GM13977 (cell line): ENCODE measurements at regions not wholly inside any gene's neighbourhood (a gene's known extent, or its start where the extent isn't known, plus 50 kb on each side); places are given as distances from the start of the nearest gene placed in this dataset.

Experiments used
- DNase-seq: peaks from one replicate; pipeline ENCODE4 v3.0.0; 2012; ENCODE audit warnings: low spot score
- in situ Hi-C: fragments of 300-500 bp; cut with MboI; formaldehyde crosslinking; loops from one replicate; pipeline ENCODE4 v1.12.0; 2022; ENCODE audit warnings: low sequenced_read_pairs, low pct_unique_long_range_greater_than_20kb, mixed read lengths, inconsistent platforms; ENCODE audit not compliant: unreplicated experiment
- TF ChIP-seq, protein P1 (sequence below): IDR thresholded peaks from 2 replicates; pipeline ENCODE4 v1.5.1; 2012; ENCODE audit warnings: mild to moderate bottlenecking, control low read depth; ENCODE audit not compliant: insufficient read depth; ENCODE audit errors: extremely low read depth, missing control alignments

GRCh38 chr4:151950993-151951670 lies 190.3 kb upstream of the GATB start:
- in situ Hi-C loops: no loop called here
- TF ChIP-seq, protein P1, sequence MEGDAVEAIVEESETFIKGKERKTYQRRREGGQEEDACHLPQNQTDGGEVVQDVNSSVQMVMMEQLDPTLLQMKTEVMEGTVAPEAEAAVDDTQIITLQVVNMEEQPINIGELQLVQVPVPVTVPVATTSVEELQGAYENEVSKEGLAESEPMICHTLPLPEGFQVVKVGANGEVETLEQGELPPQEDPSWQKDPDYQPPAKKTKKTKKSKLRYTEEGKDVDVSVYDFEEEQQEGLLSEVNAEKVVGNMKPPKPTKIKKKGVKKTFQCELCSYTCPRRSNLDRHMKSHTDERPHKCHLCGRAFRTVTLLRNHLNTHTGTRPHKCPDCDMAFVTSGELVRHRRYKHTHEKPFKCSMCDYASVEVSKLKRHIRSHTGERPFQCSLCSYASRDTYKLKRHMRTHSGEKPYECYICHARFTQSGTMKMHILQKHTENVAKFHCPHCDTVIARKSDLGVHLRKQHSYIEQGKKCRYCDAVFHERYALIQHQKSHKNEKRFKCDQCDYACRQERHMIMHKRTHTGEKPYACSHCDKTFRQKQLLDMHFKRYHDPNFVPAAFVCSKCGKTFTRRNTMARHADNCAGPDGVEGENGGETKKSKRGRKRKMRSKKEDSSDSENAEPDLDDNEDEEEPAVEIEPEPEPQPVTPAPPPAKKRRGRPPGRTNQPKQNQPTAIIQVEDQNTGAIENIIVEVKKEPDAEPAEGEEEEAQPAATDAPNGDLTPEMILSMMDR: no peak

GRCh38 chr4:151948351-151949016 lies 187.7 kb upstream of the GATB start:
- in situ Hi-C loops: no loop called here
- TF ChIP-seq, protein P1: no peak
- no peak for DNase-seq

More at GRCh38 chr4:151950993-151951670, 190.3 kb upstream of the GATB start:
- DNase-seq: no peak

DNA sequence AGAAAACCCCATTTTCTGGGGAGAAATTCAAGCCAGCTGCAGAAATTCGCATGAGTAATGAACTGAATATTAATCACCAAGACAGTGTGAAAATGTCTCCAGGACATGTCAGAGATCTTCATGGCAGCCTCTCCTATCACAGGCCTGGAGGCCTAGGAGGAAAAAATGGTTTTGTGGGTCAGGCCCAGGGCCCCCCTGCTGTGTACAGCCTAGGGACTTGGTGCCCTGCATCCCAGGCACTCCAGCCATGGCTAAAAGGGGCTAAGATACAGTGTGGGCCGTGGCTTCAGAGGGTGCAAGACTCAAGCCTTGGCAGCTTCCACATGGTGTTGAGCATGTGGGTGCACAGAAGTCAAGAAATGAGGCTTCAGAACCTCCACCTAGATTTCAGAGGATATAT lies 185.9 kb upstream of the GATB start:
- in situ Hi-C loops: no loop called here
- DNase-seq: no peak
- TF ChIP-seq, protein P1: no peak

- in situ Hi-C loops: no loop called here
- DNase-seq: no peak
- TF ChIP-seq, protein P1: no peak
Measured at GRCh38 chr4:151942971-151943370, 182.2 kb upstream of the GATB start.

DNA sequence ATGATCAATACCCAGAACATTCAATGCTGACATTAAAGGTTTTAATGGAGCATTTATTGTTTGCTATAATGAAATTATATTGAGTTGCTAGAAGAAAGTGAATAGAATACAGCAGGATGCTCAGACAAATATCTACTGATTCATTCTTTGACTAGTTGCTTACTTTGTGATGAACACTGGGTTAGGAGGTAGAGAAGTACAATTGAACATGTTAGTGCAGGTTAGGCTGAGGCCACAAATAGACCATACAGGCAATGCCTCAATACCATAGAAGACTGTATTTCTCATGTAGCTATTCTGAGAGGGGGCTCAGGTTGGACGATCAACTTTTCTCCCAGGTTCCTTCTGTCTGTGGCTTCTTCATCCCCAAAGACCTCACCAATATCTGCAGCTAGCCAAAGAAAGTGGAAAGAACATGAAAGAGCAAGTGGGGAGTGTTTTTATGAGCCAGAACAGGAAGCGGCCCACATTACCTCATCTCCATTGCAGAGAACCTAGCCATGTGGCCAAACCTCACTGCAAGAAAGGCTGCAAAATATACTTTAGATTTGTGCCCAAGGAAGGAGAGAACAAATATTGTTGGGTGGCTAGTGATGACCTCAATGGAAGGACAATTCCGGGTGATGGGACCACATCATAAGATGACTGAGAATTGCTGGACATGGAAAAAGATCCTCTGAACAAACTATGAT lies 180.3 kb upstream of the GATB start:
- TF ChIP-seq, protein P1: no peak
- no peak for DNase-seq
- in situ Hi-C loops: no loop called here

- in situ Hi-C loops: no loop called here
- TF ChIP-seq, protein P1: no peak
- DNase-seq: no peak
Measured at GRCh38 chr4:151940291-151940690, 179.5 kb upstream of the GATB start.
